ENCODE measurements at regions not wholly inside any gene's neighbourhood (a gene's known extent, or its start where the extent isn't known, plus 50 kb on each side); places are given as distances from the start of the nearest gene placed in this dataset.

GRCh38 chr9:73402081-73403028 is 250.7 kb downstream of the ANXA1 start:
- TF ChIP-seq CTCF (IDR thresholded peaks at IDR 0.05) (no peak), EZH2 (IDR thresholded peaks at IDR 0.05) (no peak), EZH2phosphoT487 (IDR thresholded peaks at IDR 0.05) (no peak)
